ENCODE measurements at regions not wholly inside any gene's neighbourhood (a gene's known extent, or its start where the extent isn't known, plus 50 kb on each side); places are given as distances from the start of the nearest gene placed in this dataset.

DNA sequence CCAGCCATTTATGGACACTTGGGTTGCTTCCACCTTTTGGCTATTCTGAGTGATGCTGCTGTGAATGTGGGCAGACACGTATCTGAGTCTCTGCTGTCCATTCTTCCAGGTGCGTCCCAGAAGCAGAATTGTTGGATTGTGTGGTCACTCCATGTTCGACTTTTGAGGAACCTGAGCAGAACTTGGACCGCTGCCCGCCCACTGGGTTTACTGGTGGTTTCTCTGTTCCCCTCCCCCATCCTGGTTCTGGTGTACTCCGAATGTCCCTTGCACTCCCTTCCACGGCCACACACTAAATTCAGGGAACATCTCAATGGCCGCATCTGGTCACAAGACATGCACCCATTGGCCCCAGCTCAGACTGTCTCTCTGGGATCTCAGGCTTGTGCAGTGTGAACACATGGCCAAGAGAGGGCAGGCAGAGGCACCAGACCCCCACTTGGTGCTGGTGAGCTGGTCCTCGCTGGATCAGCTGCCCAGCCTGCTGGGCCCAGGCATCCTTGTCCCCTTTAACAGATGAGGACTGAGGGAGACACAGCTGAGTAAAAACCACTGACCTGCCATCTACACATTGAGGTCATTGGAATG is 565.1 kb downstream of the NPHP4 start:
- no peak for DNase-seq

DNA sequence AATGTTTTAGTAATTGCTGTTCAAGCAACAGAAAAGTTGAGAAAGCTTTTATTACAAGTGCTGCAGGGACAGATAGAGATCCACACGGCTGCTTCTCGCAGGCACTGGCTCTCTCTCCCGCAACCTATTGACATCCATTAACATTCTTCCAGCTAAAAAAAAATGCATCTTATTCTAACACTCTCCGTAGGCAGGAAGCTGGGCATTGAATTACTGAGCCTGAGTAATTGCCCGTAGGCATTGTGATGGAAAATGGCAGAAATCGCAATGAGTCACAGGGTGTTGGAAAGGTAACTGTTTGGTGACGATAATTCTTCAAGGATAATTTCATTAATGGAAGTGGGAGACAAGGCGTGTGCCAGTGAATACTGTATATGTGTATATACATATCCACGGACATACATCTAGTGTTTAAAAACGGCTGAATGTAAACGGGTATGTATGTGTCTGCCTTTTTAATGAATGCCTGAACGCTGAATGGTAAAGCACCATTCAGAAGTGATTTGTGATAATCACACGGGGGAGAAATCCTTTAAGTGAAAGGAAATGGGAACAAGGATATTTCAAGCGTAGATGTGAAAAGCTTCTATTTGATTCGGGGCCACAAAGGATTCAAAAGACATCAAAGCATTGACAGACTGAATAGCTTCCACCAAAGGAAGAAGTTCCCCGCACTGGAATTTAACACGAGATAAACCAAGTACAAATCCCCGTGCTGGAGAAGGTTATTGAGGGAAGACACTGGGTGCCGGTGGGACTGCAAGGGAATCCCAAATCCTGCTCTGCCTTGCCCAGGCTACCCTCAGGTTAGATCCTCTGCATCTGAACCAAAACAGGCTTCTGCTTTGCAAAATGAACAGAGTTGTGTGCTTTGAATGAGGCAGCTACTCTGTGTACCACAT is 567.2 kb downstream of the NPHP4 start:
- no peak for DNase-seq

DNA sequence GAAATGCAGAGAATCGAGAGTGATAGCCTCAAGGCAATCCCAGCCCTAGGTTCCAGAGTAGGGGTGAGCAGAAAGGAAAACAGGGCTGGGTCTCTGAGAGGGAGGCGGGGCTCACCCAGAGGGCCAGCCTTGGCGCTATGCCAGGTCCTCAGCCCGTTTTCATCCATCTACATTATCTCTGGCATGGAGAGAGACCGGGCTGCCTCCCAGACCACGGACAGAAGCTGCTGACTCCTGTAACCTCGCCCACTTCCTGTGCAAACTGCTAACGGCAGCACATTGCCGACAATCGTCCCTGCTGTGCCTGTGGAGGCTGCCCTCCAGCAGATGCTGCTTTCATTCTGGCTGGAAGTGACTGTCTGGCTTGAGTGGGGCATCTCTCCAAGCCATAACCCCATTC is 569.1 kb downstream of the NPHP4 start:
- DNase-seq = peak in 1 of 2 donors; percentile 1

DNA sequence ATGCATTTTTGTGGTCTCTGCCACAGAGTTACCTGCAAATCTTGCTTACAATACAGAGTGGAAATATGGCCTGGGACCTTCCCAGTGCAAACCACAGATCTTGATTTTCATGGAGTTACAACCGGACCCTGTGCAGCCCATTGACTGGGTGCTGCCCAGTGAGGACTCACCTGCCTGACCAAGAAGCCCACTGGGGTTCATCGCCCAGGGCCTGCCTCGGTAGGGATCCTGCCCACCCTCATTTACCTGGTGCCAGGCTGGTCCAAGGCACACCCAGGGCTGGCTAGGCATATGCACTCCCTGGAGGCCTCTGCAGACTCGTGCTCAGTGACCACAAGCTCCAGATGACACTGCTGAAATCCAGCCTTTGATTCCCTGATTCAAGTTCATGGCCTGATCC is 572.7 kb downstream of the NPHP4 start:
- DNase-seq = no peak

DNA sequence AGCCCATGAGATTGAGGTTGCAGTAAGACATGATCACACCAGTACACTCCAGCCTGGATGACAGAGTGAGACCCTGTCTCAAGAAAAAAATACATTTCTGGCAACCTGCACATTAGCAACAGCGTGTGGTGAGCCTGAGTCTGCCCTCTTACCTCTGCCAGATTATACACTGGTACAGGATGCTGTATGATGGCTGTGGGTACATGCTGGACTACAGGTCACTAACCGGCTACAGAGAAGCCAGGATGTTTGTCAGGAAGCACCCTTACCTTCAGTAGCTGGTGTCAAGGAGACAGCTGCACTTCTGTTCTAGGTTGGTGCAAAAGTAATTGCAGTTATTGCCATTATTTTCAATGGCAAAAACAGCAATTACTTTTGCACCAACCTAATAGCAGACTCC is 575.7 kb downstream of the NPHP4 start:
- no peak for DNase-seq

DNA sequence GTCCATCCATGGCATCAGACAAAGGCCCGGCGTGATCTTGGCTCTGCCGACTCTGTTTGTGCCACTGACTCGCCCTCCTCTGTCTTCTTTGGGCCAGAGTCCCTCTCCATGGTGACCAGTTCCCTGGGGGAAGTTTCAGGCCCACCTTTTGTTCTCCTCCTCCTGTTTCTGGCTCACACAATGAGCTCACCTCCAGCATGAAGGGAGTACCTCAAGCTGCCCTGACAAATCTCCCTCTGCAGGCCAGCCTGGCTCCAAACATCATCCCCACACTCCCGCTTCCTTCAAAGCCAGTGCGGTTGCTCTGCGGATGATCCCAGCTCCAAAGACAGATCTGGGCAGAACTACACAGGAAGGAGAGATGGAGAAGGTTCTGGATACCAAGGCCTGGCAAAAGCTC is 576.6 kb downstream of the NPHP4 start:
- DNase-seq = no peak

DNA sequence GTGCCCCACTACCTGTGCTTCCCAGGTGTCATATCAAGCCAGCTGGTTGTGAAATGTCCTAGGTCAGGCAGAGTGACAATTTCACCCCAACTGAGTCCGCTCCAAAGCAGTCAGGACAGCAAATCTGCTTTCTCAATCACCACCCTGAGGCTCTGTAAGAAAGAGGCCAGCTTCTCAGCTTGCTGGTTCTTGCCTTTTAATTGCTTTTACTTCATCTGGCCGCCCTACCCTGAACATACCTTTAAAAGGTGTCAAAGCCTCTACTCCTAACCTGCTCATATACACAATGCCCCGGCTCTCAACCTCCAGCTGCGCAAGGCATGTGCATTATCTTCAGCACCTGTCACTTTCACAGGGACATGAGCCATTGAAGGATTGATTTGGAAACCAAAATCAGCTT is 581.6 kb downstream of the NPHP4 start:
- DNase-seq = no peak

DNA sequence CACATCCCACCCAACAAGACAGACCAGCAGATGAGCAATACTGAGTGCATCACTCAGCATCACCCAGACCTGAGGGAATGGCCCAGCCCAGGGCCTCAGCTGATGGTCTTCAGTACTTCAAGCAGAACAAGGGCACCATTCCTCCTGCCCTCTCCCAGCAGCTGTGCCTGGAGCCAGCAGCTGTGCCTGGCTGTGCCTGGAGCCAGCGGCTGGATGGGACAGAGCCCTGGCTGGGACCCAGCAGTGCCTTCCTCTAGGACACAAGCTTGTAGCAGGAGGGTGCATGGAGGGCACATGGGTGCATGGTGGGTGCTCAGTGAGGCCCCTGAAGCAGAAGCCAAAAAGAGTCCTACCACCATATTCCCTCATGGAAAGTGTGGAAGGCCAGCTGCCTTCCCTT is 583.8 kb downstream of the NPHP4 start:
- no peak for DNase-seq

DNA sequence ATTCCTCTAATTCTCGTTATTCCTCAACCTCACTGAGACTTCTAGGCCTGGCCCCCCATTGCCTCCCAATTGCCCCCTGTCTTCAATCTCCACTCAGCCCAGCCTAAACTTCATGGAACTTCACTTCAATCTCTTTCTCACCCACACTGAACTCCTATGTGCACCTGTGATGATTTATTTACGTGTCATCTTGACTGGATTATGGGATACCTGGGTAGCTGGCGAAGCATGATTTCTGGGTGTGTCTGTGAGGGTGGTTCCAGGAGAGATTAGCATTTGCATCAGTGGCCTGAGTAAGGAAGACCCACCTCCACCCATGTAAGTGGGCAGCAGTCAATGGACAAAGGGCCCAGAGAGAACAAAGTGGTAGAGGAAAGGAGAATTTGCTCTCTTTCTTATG is 587.0 kb downstream of the NPHP4 start:
- DNase-seq = no peak

DNA sequence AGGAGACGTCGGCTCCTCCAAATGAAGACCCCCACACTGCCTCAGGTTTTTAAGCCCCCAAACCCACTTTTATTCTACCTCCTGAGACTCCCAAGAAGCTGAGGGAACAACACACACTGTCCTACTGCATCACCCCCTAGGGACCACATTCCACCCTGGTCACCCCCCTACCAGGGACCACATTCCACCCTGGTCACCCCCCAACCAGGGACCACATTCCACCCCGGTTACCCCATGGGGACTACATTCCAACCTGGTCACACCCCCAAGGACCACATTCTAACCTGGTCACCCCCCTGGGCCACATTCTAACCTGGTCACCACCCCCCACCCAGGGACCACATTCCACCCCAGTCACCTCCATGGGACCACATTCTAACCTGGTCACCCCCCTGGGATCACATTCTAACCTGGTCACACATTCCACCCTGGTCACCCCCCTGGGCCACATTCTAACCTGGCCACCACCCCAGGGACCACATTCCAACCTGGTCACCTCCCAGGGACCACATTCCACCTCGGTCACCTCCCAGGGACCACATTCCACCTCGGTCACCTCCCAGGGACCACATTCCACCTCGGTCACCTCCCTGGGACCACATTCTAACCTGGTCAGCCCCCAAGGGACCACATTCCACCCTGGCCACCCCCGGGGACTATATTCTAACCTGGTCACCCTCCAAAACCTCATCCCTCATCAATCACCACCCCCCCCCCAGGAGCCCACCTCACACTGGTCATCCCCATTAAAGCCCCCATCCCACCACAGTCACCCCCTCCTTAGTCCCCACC is 587.6 kb downstream of the NPHP4 start:
- no peak for DNase-seq

DNA sequence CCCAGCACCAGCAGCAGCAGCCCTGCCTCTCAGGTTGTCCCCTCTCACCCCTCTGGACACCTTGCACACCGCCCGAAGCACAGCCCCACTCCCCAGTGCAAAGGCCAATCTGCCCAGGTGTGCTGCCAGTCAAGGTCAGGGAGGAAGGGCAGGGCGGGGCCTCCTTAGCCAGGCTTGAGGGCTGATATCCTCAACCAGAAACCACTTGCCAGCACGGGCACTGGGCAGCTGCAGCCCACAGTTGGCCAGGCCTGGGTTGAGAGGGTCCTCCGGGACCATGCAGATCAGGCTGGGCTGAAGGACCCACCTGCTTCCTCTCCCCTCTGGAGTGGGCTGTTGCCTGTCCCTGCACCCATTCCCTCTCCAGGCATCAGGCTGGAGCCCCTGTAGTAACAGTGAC is 588.3 kb downstream of the NPHP4 start:
- DNase-seq = no peak

DNA sequence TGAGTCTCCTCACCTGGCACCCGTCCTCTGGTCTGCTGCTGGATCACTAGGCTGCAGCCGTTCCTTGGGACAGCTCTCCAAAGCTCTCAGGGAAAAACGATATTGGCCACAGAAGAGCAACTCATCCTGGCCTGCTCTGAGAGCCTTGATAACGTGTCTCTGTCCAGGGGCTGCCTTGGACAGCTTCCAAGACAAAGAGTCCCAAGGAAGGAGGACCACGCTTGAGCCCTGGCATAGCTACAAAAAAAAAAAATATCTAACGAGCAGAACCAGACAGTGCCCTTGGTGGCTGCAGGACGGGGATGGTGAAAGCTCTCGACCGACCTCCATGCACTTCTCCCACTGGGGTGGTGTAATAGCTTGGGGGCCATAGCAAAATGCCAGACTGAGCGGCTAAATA is 589.6 kb downstream of the NPHP4 start:
- no peak for DNase-seq

DNA sequence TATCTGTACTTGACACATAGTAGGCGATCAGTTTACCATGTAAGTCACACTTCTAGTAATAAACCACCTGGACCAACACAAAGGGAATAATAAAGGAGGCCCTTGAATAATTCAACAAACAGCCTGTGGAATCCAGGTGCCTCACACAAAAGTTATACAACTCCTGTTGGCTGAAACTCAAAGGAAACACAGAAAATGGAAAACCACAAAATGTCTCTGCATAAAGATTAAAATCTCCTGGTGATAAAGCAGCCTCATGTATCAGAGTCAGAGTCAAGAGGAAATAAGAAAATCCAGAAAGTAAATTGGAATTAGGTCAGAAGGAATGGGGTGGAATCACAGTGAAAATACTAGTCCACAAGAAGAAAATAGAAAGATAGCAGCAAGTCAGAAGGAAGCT is 592.5 kb downstream of the NPHP4 start:
- no peak for DNase-seq

DNA sequence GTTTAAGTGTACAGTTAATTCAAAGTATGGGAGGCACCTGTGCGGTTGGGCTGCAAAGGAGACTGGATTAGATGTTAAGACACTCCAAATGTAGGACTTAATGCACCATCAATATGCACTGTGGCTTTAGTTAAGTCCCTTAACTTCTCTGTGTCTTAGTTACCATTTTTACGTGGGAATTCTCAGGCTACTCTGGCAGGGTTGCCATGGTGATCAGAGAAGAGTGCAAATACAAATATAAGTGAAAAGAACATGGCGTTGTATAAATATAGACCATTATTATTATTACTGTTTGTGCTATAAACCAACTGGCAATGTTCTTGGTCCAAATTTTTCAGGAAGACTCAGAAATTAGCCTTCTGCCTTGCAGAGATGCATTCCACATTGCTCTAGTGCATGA is 595.6 kb downstream of the NPHP4 start:
- no peak for DNase-seq

DNA sequence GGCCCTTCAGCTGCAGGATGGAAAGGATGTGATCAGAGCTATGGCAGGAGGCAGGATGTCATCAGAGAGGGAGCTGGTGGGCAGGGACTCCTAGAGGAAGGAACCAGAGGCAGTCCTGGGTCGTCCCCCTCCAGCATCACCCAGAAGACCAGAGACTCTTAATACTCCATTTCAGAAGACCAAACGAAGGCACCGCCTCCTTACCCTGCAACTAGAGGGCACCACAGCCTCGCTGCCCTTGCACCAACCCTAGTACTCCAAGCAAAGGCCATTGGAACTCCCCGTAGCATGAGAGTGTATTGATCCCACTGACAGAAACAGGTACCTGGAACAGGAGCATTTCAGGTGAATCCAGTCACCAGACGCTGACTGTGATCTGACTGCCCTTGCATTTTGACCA is 598.1 kb downstream of the NPHP4 start:
- no peak for DNase-seq

DNA sequence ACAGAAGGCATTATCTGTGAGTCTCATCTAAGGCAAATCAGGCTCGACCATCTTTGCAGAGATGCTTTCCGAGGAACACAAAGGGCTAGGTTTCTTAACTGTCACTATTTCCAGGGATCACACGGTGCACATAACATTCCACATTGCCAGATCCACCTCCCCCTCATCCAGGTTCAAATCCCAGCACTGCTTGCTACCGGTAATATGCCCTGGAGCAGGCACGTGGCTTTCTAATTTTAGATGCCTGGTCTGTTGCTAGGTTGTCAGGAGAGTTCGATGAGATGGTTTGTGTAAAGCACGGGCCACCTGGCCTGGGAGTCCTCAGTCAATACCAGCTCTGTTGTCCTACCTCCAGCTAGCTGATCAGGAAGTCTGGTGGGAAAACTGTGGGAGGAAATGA is 598.6 kb downstream of the NPHP4 start:
- DNase-seq = no peak

DNA sequence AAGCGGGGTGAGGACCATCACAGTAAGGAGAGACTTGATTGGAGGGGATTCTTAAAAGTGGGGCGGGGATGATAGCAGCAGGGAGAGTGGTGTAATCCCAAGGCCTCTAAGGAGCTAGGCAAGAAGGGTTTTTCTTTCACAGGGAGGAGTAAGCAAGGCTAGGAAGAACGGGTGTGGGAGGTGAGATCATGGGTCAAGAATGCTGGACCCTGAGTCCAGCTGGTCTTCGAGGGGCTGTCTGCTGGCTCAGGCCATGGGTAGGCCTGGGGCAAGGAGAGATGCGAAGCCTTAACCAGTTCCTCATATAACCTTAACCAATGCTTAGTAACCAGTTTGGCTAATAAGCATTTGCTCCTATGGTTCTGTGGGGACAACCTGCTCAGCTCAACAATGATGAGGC is 599.1 kb downstream of the NPHP4 start:
- no peak for DNase-seq

DNA sequence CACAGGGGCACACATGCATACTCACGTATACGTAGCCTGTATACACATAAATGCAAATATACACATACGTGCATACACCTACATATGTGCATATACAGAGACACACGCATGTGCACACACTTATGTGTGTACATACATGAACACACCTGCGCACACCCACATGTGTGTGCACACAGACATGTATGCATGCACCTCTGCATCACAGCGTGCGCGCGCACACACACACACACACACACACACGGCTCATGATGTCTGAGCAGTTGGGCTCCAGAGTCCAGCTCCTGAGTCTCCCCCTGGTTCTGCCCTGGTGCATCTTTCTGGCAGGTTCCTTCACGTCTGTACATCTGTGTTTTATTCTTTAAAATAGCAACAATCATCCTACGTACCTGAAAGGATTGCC is 600.5 kb downstream of the NPHP4 start:
- DNase-seq = no peak

DNA sequence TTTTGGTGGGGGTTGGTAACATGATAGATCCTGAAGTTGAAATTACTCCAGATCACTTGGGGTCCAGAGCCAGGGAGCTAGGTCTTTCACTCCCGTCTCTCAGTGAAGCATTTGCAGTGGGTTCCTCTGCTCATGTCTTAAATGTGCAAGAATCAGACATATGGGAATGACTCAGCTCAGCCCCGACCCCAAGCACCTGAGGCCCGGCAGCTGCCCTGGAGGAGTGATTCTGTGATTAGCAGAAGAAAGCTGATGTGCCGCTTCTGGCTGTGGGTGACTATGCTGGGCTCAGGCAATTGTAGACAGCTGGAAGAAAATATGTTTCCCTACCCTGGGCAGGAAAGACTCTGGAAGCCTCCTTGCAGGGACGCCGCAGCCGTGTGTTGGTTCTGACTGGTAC is 601.7 kb downstream of the NPHP4 start:
- no peak for DNase-seq

DNA sequence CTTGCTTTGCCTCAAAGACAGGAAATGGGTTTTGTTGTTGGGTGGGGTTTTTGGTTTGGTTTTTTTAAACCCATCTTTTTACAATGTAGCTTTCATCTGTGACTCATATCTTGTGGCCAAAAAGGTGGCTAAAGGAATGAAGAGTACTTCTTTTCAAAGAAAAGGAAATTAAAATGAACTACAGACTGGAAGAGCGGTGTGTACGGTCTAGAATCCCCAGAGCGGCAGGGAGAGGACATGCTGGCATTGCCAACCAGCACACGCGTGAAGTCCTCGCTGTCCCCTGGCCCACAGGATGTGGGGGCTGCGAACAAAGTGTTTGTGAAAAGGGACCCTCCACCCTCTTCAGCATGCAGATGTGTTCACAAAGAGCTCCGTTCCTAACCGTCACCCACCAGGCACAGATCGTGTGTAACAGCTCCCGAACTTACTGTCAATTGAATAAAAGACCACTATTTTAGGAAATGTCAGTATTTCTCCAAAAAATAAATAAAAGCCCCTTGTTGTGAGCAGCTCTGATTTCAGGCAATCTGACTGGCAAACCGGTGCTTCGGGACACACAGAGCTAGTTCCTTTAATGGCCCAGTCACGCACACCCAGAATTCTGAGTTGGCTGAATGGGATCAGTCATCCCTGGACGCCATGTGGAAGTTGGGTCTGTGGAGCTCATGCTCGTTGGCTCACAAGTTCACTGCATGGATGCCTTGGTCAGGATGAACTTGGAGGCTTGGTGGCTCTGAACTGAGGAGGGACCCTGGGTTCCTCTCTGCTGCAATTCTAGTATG is 602.9 kb downstream of the NPHP4 start:
- DNase-seq = no peak

DNA sequence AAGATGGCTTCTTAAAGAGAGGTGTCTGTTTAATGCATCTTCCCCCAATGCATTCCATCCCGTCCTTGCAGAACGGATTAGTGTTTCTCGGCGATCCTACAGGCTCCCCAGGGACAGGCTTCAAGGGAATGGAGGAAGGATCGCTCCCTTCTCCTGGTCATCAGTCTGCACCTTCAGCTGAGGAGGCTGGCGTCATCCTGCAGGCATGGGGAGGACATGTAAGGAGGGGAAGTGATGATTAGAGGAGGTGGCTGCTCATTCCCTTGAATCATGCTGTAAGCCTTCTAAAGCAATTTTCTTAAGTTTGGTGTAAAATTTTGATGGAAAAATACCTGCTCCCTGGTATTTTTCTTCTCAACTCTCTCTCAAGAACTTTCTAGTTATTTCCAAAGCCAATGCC is 603.6 kb downstream of the NPHP4 start:
- no peak for DNase-seq

DNA sequence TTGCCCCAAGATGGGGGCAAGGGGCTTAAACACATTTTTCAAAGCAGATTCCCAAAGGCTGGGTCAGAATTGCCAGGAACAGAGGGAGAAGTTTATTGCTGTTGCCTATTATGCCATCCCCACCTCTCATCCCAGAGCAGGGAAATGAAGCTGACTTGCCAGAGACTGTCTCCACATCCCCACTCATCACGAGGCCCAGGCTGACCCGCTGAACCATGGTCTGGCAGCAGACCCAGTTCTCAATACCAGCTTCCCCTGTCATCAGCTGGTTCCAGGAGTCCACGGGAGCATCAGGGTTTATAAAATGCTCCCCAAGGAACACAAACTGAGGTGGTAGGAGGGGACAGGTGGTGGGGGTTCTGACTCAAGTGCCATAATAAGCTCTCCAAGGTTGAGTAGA is 605.9 kb downstream of the NPHP4 start:
- no peak for DNase-seq
